Stimulated activated naive CD4-positive, alpha-beta T cell (primary cell): ENCODE measurements at regions not wholly inside any gene's neighbourhood (a gene's known extent, or its start where the extent isn't known, plus 50 kb on each side); places are given as distances from the start of the nearest gene placed in this dataset.
A peak's percentile ranks its signal among the peaks of the same experiment; 100 is the strongest.

Experiments
- DNase-seq, 6 experiments: peaks; one replicate each; lab custom pipeline; 2025; lab: John Stamatoyannopoulos, UW

GRCh38 chr18:75531212-75531850 is 103.8 kb upstream of the SMIM21 start:
- no peak for DNase-seq

- no peak for DNase-seq
Measured at GRCh38 chr18:75530566-75531211, 103.2 kb upstream of the SMIM21 start.

- no peak for DNase-seq
Measured at GRCh38 chr18:75530118-75530517, 102.6 kb upstream of the SMIM21 start.

GRCh38 chr18:75529394-75529793 is 101.9 kb upstream of the SMIM21 start:
- peak in 1 of 6 experiments; percentile 1 for DNase-seq

- DNase-seq, result no peak
Measured at GRCh38 chr18:75527848-75528685, 100.6 kb upstream of the SMIM21 start.

- no peak for DNase-seq
Measured at GRCh38 chr18:75526038-75526437, 98.5 kb upstream of the SMIM21 start.

- no peak for DNase-seq
Measured at GRCh38 chr18:75525331-75525730, 97.8 kb upstream of the SMIM21 start.

- no peak for DNase-seq
Measured at GRCh38 chr18:75524841-75525240, 97.3 kb upstream of the SMIM21 start.

GRCh38 chr18:75524181-75524580 is 96.7 kb upstream of the SMIM21 start:
- DNase-seq, result no peak

- no peak for DNase-seq
Measured at GRCh38 chr18:75521816-75522215, 94.3 kb upstream of the SMIM21 start.

- DNase-seq, result no peak
Measured at GRCh38 chr18:75518007-75518406, 90.5 kb upstream of the SMIM21 start.

GRCh38 chr18:75517286-75517685 is 89.8 kb upstream of the SMIM21 start:
- DNase-seq, result no peak

GRCh38 chr18:75507636-75508035 is 80.1 kb upstream of the SMIM21 start:
- no peak for DNase-seq

GRCh38 chr18:75506913-75507312 is 79.4 kb upstream of the SMIM21 start:
- DNase-seq, result no peak

- DNase-seq, result no peak
Measured at GRCh38 chr18:75504469-75504868, 77.0 kb upstream of the SMIM21 start.

- no peak for DNase-seq
Measured at GRCh38 chr18:75503615-75504014, 76.1 kb upstream of the SMIM21 start.

- DNase-seq, result no peak
Measured at GRCh38 chr18:75502286-75502685, 74.8 kb upstream of the SMIM21 start.

GRCh38 chr18:75500545-75500944 is 73.0 kb upstream of the SMIM21 start:
- no peak for DNase-seq

- DNase-seq, result no peak
Measured at GRCh38 chr18:75497576-75498235, 70.2 kb upstream of the SMIM21 start.

GRCh38 chr18:75496151-75496550 is 68.6 kb upstream of the SMIM21 start:
- DNase-seq, result no peak

- no peak for DNase-seq
Measured at GRCh38 chr18:75492852-75493251, 65.3 kb upstream of the SMIM21 start.

GRCh38 chr18:75491361-75491760 is 63.9 kb upstream of the SMIM21 start:
- DNase-seq, result no peak
